SK-N-SH (cell line): ENCODE measurements at regions not wholly inside any gene's neighbourhood (a gene's known extent, or its start where the extent isn't known, plus 50 kb on each side); places are given as distances from the start of the nearest gene placed in this dataset.

Source experiments
- CTCF ChIA-PET: fragments of 300-600, 350-600 bp; formaldehyde crosslinking; extraction: SDS; loops from one replicate; lab custom pipeline; 2021; lab: Yijun Ruan, JAX
- POLR2A ChIA-PET: fragments of 350-600 bp; sonication (Branson Sonifier 250); formaldehyde crosslinking; extraction: SDS; loops from one replicate; lab custom pipeline; 2020; ENCODE audit warnings: antibody characterized with exemption, inconsistent platforms; lab: Yijun Ruan, JAX
- DNase-seq: peaks from one replicate; pipeline ENCODE4 v3.0.0; 2012
- H2AFZ ChIP-seq: fragments of 200-600 bp; sonication (generic); 2 replicates; pipeline ENCODE4 v1.8.1; 2016; ENCODE audit warnings: antibody characterized with exemption, mild to moderate bottlenecking, low read depth
- H3F3A ChIP-seq: fragments of 200-600 bp; sonication (generic); replicated peaks from 2 replicates; pipeline ENCODE3; 2016; ENCODE audit warnings: antibody characterized with exemption, mild to moderate bottlenecking; ENCODE audit not compliant: insufficient read depth
- H3K27ac ChIP-seq, 2 experiments: fragments of 200-500 bp in 1 of 2; fragments of 200-600 bp in 1 of 2; sonication (Bioruptor generic) in 1 of 2; sonication (generic), shearing (Covaris generic) in 1 of 2; 2 replicates each; pipeline versions ENCODE4 v1.5.1 to v1.6.1; 2014 to 2016; ENCODE audit warnings: low read depth in 2 of 2, inconsistent platforms in 1 of 2, low read length in 1 of 2, mild to moderate bottlenecking in 1 of 2, mixed read lengths in 1 of 2
- H3K27me3 ChIP-seq: fragments of 200-600 bp; sonication (generic), shearing (Covaris generic); 2 replicates; pipeline ENCODE4 v1.6.1; 2016; ENCODE audit warnings: mixed run types; ENCODE audit not compliant: insufficient read depth
- H3K36me3 ChIP-seq, 2 experiments: fragments of 200-500 bp in 1 of 2; fragments of 200-600 bp in 1 of 2; sonication (Bioruptor generic) in 1 of 2; sonication (generic) in 1 of 2; replicated peaks in 1 of 2; 2 replicates each; pipeline versions ENCODE3 to v1.5.1; 2014 to 2016; ENCODE audit warnings: low read length in 1 of 2, mild to moderate bottlenecking in 1 of 2; ENCODE audit not compliant: insufficient read depth in 2 of 2, control insufficient read depth in 1 of 2
- H3K4me1 ChIP-seq, 2 experiments: fragments of 200-500 bp in 1 of 2; fragments of 200-600 bp in 1 of 2; sonication (Bioruptor generic) in 1 of 2; sonication (generic), shearing (Covaris generic) in 1 of 2; 2 replicates each; pipeline versions ENCODE4 v1.5.1 to v1.6.1; 2014 to 2016; ENCODE audit warnings: low read depth in 1 of 2, low read length in 1 of 2, mixed run types in 1 of 2; ENCODE audit not compliant: insufficient read depth in 2 of 2, control insufficient read depth in 1 of 2
- H3K4me2 ChIP-seq: fragments of 200-600 bp; sonication (generic), shearing (Covaris generic); 2 replicates; pipeline ENCODE4 v1.6.1; 2017; ENCODE audit warnings: mixed run types
- H3K4me3 ChIP-seq, 2 experiments: fragments of 200-500 bp in 1 of 2; fragments of 200-600 bp in 1 of 2; sonication (Bioruptor generic) in 1 of 2; sonication (generic), shearing (Covaris generic) in 1 of 2; 2 replicates each; pipeline versions ENCODE4 v1.5.1 to v1.8.1; 2014 to 2016; ENCODE audit warnings: low read depth in 2 of 2, inconsistent platforms in 1 of 2, low read length in 1 of 2, mild to moderate bottlenecking in 1 of 2, mixed read lengths in 1 of 2, moderate library complexity in 1 of 2
- H3K79me2 ChIP-seq: fragments of 200-600 bp; sonication (generic); 2 replicates; pipeline ENCODE4 v1.8.1; 2017; ENCODE audit warnings: mild to moderate bottlenecking; ENCODE audit not compliant: insufficient read depth
- H3K9ac ChIP-seq: fragments of 200-600 bp; sonication (generic); 2 replicates; pipeline ENCODE4 v1.6.1; 2017; ENCODE audit warnings: mixed run types
- H3K9me2 ChIP-seq: fragments of 200-600 bp; sonication (generic); 2 replicates; pipeline ENCODE4 v1.6.1; 2017; ENCODE audit warnings: mixed run types
- H3K9me3 ChIP-seq: fragments of 200-600 bp; sonication (generic); 2 replicates; pipeline ENCODE4 v1.6.1; 2017; ENCODE audit warnings: mixed run types, mild to moderate bottlenecking, moderate library complexity
- H4K20me1 ChIP-seq: fragments of 200-600 bp; sonication (generic); 2 replicates; pipeline ENCODE4 v1.6.1; 2017; ENCODE audit warnings: mild to moderate bottlenecking, mixed run types; ENCODE audit not compliant: insufficient read depth
- FOXJ3 ChIP-seq: sonication (generic); formaldehyde crosslinking; IDR thresholded peaks from 2 replicates; pipeline ENCODE4 v1.5.1; 2020; ENCODE audit warnings: mild to moderate bottlenecking, missing genetic modification reagents
- GABPA ChIP-seq: IDR thresholded peaks from 2 replicates; pipeline ENCODE4 v1.4.0; 2012; ENCODE audit warnings: low read depth, mild to moderate bottlenecking
- MEF2A ChIP-seq: IDR thresholded peaks from 2 replicates; pipeline ENCODE4 v1.4.0; 2012; ENCODE audit warnings: low read depth, borderline replicate concordance
- PBX3 ChIP-seq: IDR thresholded peaks from 2 replicates; pipeline ENCODE4; 2012
- POLR2AphosphoS5 ChIP-seq: IDR thresholded peaks from 2 replicates; pipeline ENCODE4 v1.6.1; 2012; ENCODE audit warnings: low read depth, low read length
- RXRA ChIP-seq: IDR thresholded peaks from 2 replicates; pipeline ENCODE4 v1.4.0; 2012; ENCODE audit warnings: low read depth, mild to moderate bottlenecking, borderline replicate concordance
- SIN3A ChIP-seq: IDR thresholded peaks from 2 replicates; pipeline ENCODE4 v1.6.1; 2012; ENCODE audit warnings: low read depth, mild to moderate bottlenecking, low read length, moderate library complexity, borderline replicate concordance
- SMC3 ChIP-seq: IDR thresholded peaks from 2 replicates; pipeline ENCODE4 v1.6.1; 2012; ENCODE audit warnings: low read depth, low read length, improper control_type of control experiment
- TCF12 ChIP-seq: IDR thresholded peaks from 2 replicates; pipeline ENCODE4 v1.4.0; 2012
- USF1 ChIP-seq: IDR thresholded peaks from 2 replicates; pipeline ENCODE4 v1.4.0; 2012; ENCODE audit warnings: low read depth, borderline replicate concordance
- USF2 ChIP-seq: fragments of 150-350 bp; IDR thresholded peaks from 2 replicates; pipeline ENCODE4 v1.6.1; 2017; ENCODE audit warnings: antibody characterized with exemption, low read length, low read depth, borderline replicate concordance
- YY1 ChIP-seq: IDR thresholded peaks from 2 replicates; pipeline ENCODE4 v1.4.0; 2012; ENCODE audit warnings: low read depth, mild to moderate bottlenecking
- ZBTB33 ChIP-seq: IDR thresholded peaks from 2 replicates; pipeline ENCODE4 v1.4.0; 2012; ENCODE audit warnings: low read depth, borderline replicate concordance
- WGBS: methylation state at CpG from one replicate; pipeline ENCODE4 v1.1.6; 2017; ENCODE audit warnings: low lambda C conversion rate; 5-methylcytosine and 5-hydroxymethylcytosine counted together

- no peaks in the 10 kb centered on the region for H3K4me1 ChIP-seq
- ChIA-PET POLR2A (no interaction called here), CTCF (no interaction called here)
- no peak overlapping the region for H3K4me3 ChIP-seq
- H3K9me2 ChIP-seq, result no peaks in the 10 kb centered on the region
- no peak overlapping the region for H3K27ac ChIP-seq
- 24% methylated on average over 13 of the region's 16 CpGs for WGBS
- H3K27me3 ChIP-seq, result no peaks in the 10 kb centered on the region
- H2AFZ ChIP-seq, result no peak overlapping the region
- no peak overlapping the region for H3K4me2 ChIP-seq
- no peak for DNase-seq
- H4K20me1 ChIP-seq, result no peaks in the 10 kb centered on the region
- TF ChIP-seq RXRA, result no peak
- H3K36me3 ChIP-seq, result no peaks in the 10 kb centered on the region
- H3K9ac ChIP-seq, result no peak overlapping the region
- H3K79me2 ChIP-seq, result no peaks in the 10 kb centered on the region
- no peaks in the 10 kb centered on the region for H3K9me3 ChIP-seq
- H3F3A ChIP-seq, result peaks cover 4% of the 10 kb centered on the region
Measured at GRCh38 chr22:48840112-48840949, 987.3 kb downstream of the BRD1 start.

- POLR2A ChIA-PET, result no interaction called here
Measured at GRCh38 chr22:48838846-48839730, 988.6 kb downstream of the BRD1 start.

GRCh38 chr22:48838376-48838775 is 989.3 kb downstream of the BRD1 start:
- Histone ChIP-seq H3K36me3 (no peaks in the 10 kb centered on the region), H3F3A (peaks cover 4% of the 10 kb centered on the region), H4K20me1 (no peaks in the 10 kb centered on the region), H3K27ac (no peak overlapping the region), H3K9me3 (no peaks in the 10 kb centered on the region), H3K79me2 (no peaks in the 10 kb centered on the region), H3K9me2 (no peaks in the 10 kb centered on the region), H3K4me2 (no peak overlapping the region), H3K4me3 (no peak overlapping the region), H2AFZ (no peak overlapping the region), H3K27me3 (no peaks in the 10 kb centered on the region), H3K4me1 (no peaks in the 10 kb centered on the region), H3K9ac (no peak overlapping the region)
- DNase-seq, result no peak
- POLR2A ChIA-PET, result no interaction called here
- 29% methylated on average over 7 of the region's 16 CpGs for WGBS
- CTCF ChIA-PET, result interaction anchor here (1.4 kb wide), 1 partner anchor 9 kb away, joined by 3 read pairs; no protein-coding TSS in a partner anchor
- TF ChIP-seq FOXJ3 (CRISPR knock-in tag) (no peak), SMC3 (no peak), ZBTB33 (no peak), USF2 (no peak), SIN3A (no peak), RXRA (no peak), YY1 (no peak), USF1 (no peak)

More at GRCh38 chr22:48838846-48839730, 988.6 kb downstream of the BRD1 start:
- WGBS, result 28% methylated on average over 12 of the region's 19 CpGs
- CTCF ChIA-PET, result interaction anchor here (1.4 kb wide), 1 partner anchor 8 kb away, joined by 3 read pairs; no protein-coding TSS in a partner anchor
- Histone ChIP-seq H4K20me1 (no peaks in the 10 kb centered on the region), H3K4me3 (no peak overlapping the region), H3K4me1 (no peaks in the 10 kb centered on the region), H3K9me2 (no peaks in the 10 kb centered on the region), H3F3A (peaks cover 4% of the 10 kb centered on the region)
- TF ChIP-seq SIN3A (no peak), PBX3 (no peak), POLR2AphosphoS5 (no peak), MEF2A (no peak), TCF12 (no peak), GABPA (no peak), FOXJ3 (CRISPR knock-in tag) (no peak)
- TF ChIP-seq, all 33 proteins: peak for 0
- no peak overlapping the region for H3K9ac ChIP-seq
- no peaks in the 10 kb centered on the region for H3K27me3 ChIP-seq
- no peaks in the 10 kb centered on the region for H3K79me2 ChIP-seq
- no peak overlapping the region for H3K27ac ChIP-seq
- H3K36me3 ChIP-seq, result no peaks in the 10 kb centered on the region
- H3K4me2 ChIP-seq, result no peak overlapping the region
- H3K9me3 ChIP-seq, result no peaks in the 10 kb centered on the region
- no peak overlapping the region for H2AFZ ChIP-seq
- no peak for DNase-seq
